HG02588 (cell line): ENCODE measurements at regions not wholly inside any gene's neighbourhood (a gene's known extent, or its start where the extent isn't known, plus 50 kb on each side); places are given as distances from the start of the nearest gene placed in this dataset.

Experiments used
- ATAC-seq: cut with Tn5 transposase; IDR thresholded peaks from one replicate; pipeline ENCODE4 v1.9.1; 2021; ENCODE audit warnings: mild to moderate bottlenecking, moderate library complexity; ENCODE audit not compliant: unreplicated experiment

- ATAC-seq, result no peak
Observed at GRCh38 chr5:163770625-163771024, 265.2 kb downstream of the MAT2B start.

GRCh38 chr5:163772241-163772640 is 266.8 kb downstream of the MAT2B start:
- no peak for ATAC-seq

- no peak for ATAC-seq
Observed at GRCh38 chr5:163772644-163773043, 267.2 kb downstream of the MAT2B start.

- ATAC-seq, result no peak
Observed at GRCh38 chr5:163773226-163773625, 267.8 kb downstream of the MAT2B start.

GRCh38 chr5:163789870-163790269 is 284.5 kb downstream of the MAT2B start:
- ATAC-seq, result no peak

- ATAC-seq, result no peak
Observed at GRCh38 chr5:163790497-163790896, 285.1 kb downstream of the MAT2B start.

- no peak for ATAC-seq
Observed at GRCh38 chr5:163794993-163795392, 289.6 kb downstream of the MAT2B start.

GRCh38 chr5:163807781-163808180 is 302.4 kb downstream of the MAT2B start:
- ATAC-seq, result no peak

- no peak for ATAC-seq
Observed at GRCh38 chr5:163809473-163809872, 304.1 kb downstream of the MAT2B start.

- ATAC-seq, result no peak
Observed at GRCh38 chr5:163813900-163814299, 308.5 kb downstream of the MAT2B start.

- ATAC-seq, result no peak
Observed at GRCh38 chr5:163815240-163815791, 309.9 kb downstream of the MAT2B start.

GRCh38 chr5:163821142-163821541 is 315.7 kb downstream of the MAT2B start:
- no peak for ATAC-seq

- ATAC-seq, result no peak
Observed at GRCh38 chr5:163822548-163822947, 317.1 kb downstream of the MAT2B start.

GRCh38 chr5:163825661-163826060 is 320.2 kb downstream of the MAT2B start:
- no peak for ATAC-seq

GRCh38 chr5:163826201-163826600 is 320.8 kb downstream of the MAT2B start:
- ATAC-seq, result no peak

GRCh38 chr5:163832155-163832554 is 326.7 kb downstream of the MAT2B start:
- ATAC-seq, result no peak

GRCh38 chr5:163838738-163839137 is 333.3 kb downstream of the MAT2B start:
- ATAC-seq, result no peak

- no peak for ATAC-seq
Observed at GRCh38 chr5:163846512-163846911, 341.1 kb downstream of the MAT2B start.

- no peak for ATAC-seq
Observed at GRCh38 chr5:163855754-163856153, 350.3 kb downstream of the MAT2B start.

GRCh38 chr5:163861670-163862069 is 356.3 kb downstream of the MAT2B start:
- ATAC-seq, result no peak

- no peak for ATAC-seq
Observed at GRCh38 chr5:163867324-163867723, 361.9 kb downstream of the MAT2B start.

GRCh38 chr5:163867738-163868137 is 362.3 kb downstream of the MAT2B start:
- ATAC-seq, result no peak

GRCh38 chr5:163869581-163869980 is 364.2 kb downstream of the MAT2B start:
- ATAC-seq, result no peak
